ENCODE measurements at regions not wholly inside any gene's neighbourhood (a gene's known extent, or its start where the extent isn't known, plus 50 kb on each side); places are given as distances from the start of the nearest gene placed in this dataset.

DNA sequence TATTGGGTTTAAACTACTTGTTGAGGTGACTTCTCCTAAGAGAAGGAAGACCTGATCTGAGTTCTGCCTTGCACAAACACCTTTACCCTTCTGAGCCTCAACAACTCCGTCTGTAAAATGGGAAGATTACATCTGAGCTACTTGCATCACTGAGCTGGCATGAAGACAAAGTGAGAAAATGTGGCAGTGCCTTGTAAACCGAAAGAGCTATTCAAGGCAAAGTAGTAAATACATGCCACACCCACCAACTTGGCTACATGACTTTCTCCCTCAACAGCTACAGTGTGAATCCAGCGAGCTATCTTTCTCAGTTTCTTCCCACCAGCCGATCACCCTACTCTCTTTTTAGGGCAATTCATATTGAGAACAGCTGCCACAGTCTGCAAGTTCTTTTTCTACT, 148.3 kb downstream of the FOXB1 start:
- no peak overlapping the region for H2BK12ac ChIP-seq (ENCODE audit: insufficient read length, low read depth, low read length)
- no peak overlapping the region for H2BK20ac ChIP-seq (ENCODE audit: low read depth, low read length, poor library complexity, severe bottlenecking)
- H4K20me1 ChIP-seq (ENCODE audit: control insufficient read depth, insufficient read depth, insufficient read length), result no peaks in the 10 kb centered on the region
- H3K36me3 Mint-ChIP-seq (ENCODE audit: insufficient read depth in 1 of 3, low read depth in 3 of 3), result no peaks in the 10 kb centered on the region
- H3K14ac ChIP-seq (ENCODE audit: insufficient read depth, low read length), result no peak overlapping the region
- no peak overlapping the region for H3K27ac ChIP-seq (ENCODE audit: insufficient read length, low read depth, low read length)
- no peak for DNase-seq
- H4K91ac ChIP-seq (ENCODE audit: insufficient read length, low read depth, low read length), result no peak overlapping the region
- no peak overlapping the region for H4K8ac ChIP-seq (replicated peaks; ENCODE audit: insufficient read length, low read depth, low read length)
- H3K56ac ChIP-seq (ENCODE audit: insufficient read length, low read depth, low read length), result no peak overlapping the region
- no peaks in the 10 kb centered on the region for H3K27me3 ChIP-seq (ENCODE audit: insufficient read depth, low read length)
- no peak overlapping the region for H3K18ac ChIP-seq (ENCODE audit: insufficient read length, low read depth, low read length)
- H3K27me3 Mint-ChIP-seq (ENCODE audit: low read depth), result no peaks in the 10 kb centered on the region
- no peak overlapping the region for H2BK15ac ChIP-seq (ENCODE audit: low read depth, low read length)
- no peaks in the 10 kb centered on the region for H3K23me2 ChIP-seq (ENCODE audit: insufficient read length, low read depth, low read length, poor library complexity, severe bottlenecking)
- H2BK5ac ChIP-seq (ENCODE audit: insufficient read length, low read length), result no peak overlapping the region
- WGBS (ENCODE audit: extremely low coverage, insufficient read length, low lambda C conversion rate), result no CpG with 5 or more reads among the region's 4 CpGs
- H3K4ac ChIP-seq (ENCODE audit: low read depth, low read length), result no peak overlapping the region
- H3K9me3 Mint-ChIP-seq, result peaks cover 0 to 3% of the 10 kb centered on the region in 2 experiments; a peak in 1 of 5 replicates
- H2AK5ac ChIP-seq (ENCODE audit: insufficient read length, low read length), result no peak overlapping the region
- no peak overlapping the region for H3K4me2 ChIP-seq (ENCODE audit: insufficient read depth, insufficient read length, low read length)
- TF ChIP-seq, protein P1, sequence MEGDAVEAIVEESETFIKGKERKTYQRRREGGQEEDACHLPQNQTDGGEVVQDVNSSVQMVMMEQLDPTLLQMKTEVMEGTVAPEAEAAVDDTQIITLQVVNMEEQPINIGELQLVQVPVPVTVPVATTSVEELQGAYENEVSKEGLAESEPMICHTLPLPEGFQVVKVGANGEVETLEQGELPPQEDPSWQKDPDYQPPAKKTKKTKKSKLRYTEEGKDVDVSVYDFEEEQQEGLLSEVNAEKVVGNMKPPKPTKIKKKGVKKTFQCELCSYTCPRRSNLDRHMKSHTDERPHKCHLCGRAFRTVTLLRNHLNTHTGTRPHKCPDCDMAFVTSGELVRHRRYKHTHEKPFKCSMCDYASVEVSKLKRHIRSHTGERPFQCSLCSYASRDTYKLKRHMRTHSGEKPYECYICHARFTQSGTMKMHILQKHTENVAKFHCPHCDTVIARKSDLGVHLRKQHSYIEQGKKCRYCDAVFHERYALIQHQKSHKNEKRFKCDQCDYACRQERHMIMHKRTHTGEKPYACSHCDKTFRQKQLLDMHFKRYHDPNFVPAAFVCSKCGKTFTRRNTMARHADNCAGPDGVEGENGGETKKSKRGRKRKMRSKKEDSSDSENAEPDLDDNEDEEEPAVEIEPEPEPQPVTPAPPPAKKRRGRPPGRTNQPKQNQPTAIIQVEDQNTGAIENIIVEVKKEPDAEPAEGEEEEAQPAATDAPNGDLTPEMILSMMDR (conservative IDR thresholded peaks at IDR 0.05), result no peak
- H3K4me3 Mint-ChIP-seq, result no peak overlapping the region
- no peak overlapping the region for H2AFZ ChIP-seq (ENCODE audit: low read length)
- H3K4me1 ChIP-seq (ENCODE audit: insufficient read depth, low read length), result peaks cover 5% of the 10 kb centered on the region
- H3K79me1 ChIP-seq (ENCODE audit: insufficient read depth, low read depth, low read length, poor library complexity, severe bottlenecking), result no peaks in the 10 kb centered on the region
- no peak overlapping the region; a peak in 1 of 7 replicates for H3K27ac Mint-ChIP-seq
- no peak overlapping the region for H2BK120ac ChIP-seq (ENCODE audit: low read depth, low read length, poor library complexity, severe bottlenecking)
- no peak overlapping the region for H3T11ph ChIP-seq (ENCODE audit: low read length)
- H3K9ac ChIP-seq (ENCODE audit: extremely low read depth, insufficient read length, low read length), result no peak overlapping the region
- peaks cover 35% of the 10 kb centered on the region in 2 experiments for H3K4me1 Mint-ChIP-seq
- H3K9me3 ChIP-seq (ENCODE audit: control insufficient read depth, low read depth, low read length), result no peaks in the 10 kb centered on the region
- no peak overlapping the region for H4K5ac ChIP-seq (ENCODE audit: insufficient read length, low read depth, low read length)
- no peaks in the 10 kb centered on the region for H3K79me2 ChIP-seq (ENCODE audit: insufficient read depth, low read length)
- no peak overlapping the region for H3K23ac ChIP-seq (ENCODE audit: insufficient read length, low read depth, low read length)

Measured in H9 (cell line).